NCI-H774 (cell line): ENCODE measurements at regions not wholly inside any gene's neighbourhood (a gene's known extent, or its start where the extent isn't known, plus 50 kb on each side); places are given as distances from the start of the nearest gene placed in this dataset.
A peak's percentile ranks its signal among the peaks of the same experiment; 100 is the strongest.
"Not testable (repeated sequence)": the region's sequence is repeated elsewhere in the genome, so short reads cannot be mapped to it uniquely, and the experiment has no call there.

Source experiments
- DNase-seq: peaks from one replicate; lab custom pipeline; 2025; lab: John Stamatoyannopoulos, UW

DNA sequence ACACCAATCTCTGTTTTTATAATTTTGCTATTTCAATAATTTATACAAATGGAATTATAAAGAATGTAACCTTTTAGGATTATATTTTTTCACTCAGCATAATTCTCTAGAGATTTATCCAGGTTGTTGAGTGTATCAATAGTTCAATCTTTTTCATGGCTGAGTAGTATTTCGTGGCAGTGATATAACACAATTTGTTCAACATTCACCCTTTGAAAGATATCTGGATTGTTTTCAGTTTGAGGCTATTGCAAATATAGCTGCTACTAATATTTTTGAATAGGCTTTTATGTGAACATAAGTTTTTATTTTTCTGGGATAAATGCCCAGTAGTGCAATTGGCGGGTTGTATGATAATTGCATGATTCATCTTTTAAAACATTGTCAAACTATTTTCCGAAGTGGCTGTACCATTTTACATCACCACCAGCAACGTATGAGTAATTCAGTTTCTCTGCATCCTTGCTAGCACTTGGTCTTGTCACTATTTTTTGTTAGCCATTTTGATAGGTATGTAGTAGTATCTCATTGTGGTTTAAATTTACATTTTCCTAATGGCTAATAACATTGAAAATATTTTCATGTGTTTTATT lies 55.6 kb upstream of the ABCD3 start:
- DNase-seq: no peak

DNA sequence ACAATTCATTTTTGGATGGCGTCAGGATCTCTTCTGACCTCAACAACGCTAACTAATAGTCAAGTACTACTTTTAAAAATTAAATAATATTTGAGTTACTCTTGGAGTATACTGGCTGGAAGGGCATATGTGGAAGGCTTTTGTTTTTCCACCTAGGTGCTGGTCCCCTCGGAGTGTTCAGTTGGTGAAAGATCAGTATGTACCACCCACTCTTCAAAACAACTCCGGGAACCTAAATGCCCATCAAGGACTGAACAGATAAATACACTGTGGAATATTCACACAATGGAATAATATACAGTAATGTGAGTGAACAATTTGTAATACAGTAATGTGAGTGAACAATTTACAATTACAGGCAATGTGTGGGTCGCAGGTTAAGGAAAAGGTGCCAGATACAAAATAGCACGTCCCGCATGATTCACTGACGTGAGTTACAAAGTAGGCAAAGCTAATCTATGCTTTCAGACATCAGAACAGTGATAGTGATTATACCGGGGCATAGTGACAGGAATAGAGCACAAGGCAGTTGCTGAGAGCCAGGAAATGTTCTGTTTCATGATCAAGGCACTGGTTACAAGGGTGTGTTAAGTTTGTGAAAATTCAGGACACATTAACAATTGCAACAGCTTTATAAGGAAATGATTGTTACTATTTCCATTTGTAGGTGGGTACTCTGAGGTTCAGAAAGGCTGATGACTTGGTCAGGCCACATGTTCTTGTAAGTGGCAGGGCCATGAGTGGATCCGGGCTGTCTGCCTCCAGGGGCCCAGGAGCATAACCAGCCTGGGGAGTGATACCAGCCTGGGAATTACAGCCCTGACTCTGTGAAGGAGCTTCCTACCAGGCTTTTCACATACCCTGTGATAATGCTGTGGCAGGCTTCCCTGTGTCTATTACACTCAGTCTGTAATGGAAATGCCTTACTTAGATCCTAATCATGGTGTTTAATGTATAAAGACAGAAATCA lies 59.3 kb upstream of the ABCD3 start:
- no peak for DNase-seq

DNA sequence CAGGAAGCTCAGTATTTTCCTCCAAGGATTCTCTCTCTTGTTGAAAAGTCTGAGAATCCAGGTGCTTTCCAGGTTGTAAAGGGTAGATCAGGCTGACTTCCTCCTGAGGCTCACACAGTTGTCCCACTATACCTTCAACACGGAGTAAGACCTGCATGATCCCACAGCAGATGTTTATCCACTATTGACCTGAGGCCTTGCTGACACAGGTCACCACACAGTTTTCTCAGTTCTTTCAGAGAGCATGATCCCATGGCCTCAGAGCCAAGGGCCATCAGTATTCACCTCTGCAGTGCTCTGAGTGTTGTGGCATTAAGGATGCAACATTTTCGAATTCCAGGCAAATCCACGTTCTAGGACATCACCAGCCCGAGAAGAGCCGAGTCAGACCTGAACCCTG lies 60.5 kb upstream of the ABCD3 start:
- DNase-seq: no peak

DNA sequence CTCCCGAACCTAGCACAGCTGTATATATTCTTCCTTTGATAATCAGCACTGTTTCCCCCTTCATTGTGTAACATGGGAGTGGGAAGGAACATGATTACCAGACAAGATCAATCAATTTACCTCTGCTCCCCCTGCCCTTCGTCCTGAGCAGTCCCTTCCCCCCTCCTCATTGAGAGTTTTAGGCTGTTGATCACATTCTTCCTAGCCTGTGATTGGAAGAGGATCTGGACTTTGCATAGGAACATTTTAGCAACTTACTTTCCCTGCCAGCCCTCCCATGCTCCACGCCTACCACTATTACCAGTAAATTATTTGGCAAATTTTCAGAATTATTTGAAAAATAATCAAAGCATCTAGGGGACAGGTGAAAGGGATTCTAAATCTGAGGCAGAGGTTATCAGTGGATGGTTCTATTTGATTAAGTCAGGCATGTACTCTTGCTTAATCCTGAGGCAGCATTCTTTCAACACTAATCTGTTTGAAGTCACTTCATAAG lies 62.7 kb upstream of the ABCD3 start:
- no peak for DNase-seq

DNA sequence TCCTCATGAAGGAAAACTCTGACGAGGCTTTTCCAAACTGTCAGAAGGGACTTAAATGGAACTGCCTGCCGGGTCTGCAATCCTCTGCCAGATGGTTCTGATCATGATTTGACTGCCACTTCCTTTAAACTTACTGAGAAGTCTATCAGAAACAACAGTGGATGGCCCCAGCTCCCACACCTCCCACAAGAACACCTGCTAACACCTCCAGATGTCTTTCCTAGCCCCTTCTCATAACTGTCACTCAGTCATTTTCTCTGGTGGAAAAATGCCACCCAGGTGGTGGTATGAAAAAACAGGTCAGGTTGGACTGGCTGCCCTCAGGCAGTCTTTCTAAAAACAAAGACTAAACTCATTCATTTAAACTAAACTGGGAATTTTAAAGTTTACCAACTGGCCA lies 66.7 kb upstream of the ABCD3 start:
- no peak for DNase-seq

DNA sequence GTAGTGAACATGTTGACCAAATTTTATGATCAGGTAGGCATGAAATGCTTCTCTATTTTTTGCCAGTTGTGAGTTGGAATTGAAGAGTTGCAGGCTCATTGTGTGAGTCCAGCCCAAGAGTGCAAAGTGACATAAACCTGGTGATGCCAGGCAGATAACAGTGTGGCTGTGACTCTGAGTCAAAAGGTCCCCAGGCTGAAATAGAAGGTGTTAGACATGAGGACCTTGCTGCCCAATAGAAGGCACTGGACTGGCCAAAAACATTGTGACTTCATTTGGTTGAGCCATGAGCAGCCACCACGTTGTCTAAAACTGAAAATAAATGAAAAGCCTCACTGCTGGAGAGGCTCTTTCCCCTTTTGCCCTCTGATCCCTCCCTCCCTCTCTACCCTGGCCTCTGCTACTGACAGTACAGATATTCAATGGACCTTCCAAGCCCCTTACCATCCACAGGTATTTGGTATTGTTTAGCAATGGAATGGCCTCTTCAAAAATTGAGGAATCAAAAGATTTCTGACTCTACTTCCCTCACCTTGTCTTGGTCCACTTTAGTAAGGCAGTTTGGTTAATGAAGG lies 67.8 kb upstream of the ABCD3 start:
- no peak for DNase-seq

DNA sequence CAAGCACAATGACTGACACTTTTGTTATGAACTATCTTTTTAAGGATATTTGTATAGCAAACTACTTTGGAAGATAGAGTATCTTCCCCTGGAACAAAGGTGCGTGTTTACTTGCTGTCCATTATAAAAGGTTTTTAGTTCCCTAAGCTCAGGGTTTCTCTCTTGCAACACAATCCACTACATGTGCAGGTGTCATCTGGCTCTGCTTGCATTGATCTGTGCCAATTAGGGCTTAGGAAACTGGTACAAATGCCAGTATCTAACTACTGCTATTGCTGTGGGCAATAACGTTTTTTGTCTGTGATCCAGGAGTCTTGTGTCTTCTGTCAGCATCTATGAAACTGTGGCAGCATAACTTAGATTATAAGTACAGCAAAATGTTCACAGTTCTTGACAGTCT lies 68.3 kb upstream of the ABCD3 start:
- no peak for DNase-seq

DNA sequence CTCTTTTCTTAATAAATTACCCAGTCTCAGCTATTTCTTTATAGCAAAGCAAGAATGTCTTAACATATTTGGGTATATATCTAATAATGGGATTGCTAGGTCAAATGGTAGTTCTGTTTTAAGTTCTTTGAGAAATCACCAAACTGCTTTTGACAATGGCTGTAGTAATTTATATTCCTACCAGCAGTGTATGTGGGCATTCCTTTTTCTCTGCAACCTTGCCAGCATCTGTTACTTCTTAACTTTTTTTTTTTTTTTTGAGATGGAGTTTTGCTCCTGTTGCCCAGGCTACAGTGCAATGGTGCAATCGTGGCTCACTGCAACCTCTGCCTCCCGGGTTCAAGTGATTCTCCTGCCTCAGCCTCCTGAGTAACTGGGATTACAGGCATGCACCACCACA lies 69.8 kb upstream of the ABCD3 start:
- DNase-seq: not testable (repeated sequence)

DNA sequence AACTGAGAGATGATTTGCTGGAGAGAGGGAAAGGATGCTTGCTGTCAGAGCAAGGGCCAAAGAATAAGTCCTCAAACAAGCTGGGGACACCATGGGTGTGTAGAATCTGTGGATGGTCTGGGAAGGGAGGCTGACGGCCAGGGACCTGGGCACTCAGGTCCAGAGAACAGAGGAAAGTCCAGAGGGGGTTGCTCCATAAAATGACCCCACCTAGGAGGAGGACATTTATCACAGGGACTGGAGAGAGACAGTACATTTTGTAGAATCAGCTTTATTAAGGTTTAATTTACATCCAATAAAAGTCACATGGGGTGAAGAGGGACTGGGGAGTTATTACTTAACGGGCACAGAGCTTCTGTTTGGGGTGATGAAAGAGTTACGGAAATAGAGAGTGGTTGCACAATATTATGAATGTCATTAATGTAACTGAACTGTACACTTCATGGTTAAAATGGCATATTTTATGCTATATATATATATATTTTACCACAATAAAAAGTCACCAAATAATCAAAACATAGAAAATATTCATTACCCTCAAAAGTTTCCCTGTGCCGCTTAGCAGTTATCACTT lies 73.0 kb upstream of the ABCD3 start:
- DNase-seq: no peak

DNA sequence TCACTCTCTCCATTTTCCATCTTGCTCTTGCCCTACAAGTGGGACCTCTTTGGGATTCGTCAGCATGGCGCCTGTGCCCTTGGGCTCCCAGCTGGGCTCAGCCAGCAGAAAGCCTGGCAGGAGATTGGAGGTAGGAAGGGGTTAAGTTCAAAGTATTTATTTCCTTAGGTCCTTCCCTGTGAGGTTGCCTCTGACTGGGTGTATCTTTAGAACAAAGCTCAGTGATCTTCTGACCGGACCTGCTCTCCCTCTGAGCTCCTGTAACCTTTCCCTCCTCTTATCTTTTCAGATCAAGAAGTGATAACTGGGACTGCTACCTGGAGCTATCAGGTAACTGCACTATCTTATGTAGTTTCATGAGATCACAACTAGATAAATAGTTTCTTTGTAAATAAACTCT lies 75.8 kb upstream of the ABCD3 start:
- DNase-seq: no peak

DNA sequence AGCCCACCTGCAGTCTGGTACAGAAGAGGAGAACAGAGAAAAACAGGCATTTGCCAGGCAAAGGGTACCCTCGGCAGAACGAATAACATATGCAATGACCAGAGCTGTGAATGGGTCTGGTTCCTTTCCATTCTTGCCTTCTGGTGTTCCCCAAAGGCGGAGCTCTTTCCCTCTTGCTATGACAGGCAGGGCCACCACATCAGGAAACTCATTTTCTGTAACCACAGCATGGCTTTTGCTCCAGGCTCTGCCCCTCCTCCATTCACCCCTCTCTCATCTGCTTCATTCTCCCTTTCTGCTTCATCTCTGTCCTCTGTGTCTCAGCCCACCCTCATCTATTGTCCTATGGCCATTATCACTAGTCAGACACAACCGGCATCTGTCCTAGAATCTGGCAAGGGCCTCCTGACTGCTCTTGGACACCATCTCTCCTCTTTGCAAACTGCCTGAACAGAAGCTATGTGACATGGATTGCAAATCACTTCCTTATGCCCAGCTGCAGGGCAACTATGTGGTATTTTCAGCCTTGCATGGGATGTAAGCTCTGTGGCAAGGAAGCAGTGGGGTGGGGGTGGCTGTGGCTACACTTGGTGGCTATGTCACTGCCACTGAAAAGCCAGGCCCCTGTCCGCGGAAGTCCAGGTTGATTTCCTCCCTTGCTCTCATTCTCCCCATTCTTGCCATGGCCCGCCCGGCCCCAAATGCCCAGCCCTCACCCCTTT lies 78.8 kb upstream of the ABCD3 start:
- no peak for DNase-seq

DNA sequence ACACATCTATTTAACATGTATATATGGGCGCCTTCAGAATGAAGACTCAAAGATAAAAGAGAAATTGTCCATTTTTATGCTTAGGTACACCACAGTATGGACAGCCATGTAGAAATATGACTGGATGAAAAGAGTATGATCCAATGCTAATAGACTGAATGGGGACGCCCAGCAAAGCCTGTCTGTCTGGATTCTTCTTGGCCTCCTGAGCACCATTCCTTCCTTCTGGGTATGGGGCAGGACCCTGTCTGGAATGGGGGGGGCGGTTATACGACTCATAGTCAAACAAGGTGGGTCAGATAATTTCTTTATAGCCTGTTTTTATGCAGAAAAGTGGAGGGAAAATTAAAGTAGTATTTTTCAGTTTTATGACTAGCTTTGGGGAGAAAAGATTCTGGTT lies 81.2 kb upstream of the ABCD3 start:
- no peak for DNase-seq

DNA sequence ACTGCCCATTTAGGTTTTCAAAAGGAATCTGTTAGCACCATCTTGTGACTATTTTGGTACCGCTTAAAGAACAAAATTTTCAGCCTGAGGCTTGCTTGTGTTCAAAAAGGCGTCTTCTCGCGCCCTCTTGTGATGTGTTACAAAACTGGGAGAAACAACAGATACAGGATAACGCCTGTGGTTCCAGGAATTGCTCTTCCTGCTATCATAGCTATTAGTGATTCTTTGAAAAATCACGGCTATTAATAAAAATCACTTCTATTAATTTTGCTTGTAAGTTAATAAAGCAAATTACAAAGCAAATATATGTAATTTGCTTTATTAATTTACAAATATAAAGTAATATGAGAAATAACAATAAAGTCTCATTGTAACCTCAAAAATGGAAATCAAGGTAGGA lies 82.2 kb upstream of the ABCD3 start:
- peak; percentile 87 for DNase-seq

DNA sequence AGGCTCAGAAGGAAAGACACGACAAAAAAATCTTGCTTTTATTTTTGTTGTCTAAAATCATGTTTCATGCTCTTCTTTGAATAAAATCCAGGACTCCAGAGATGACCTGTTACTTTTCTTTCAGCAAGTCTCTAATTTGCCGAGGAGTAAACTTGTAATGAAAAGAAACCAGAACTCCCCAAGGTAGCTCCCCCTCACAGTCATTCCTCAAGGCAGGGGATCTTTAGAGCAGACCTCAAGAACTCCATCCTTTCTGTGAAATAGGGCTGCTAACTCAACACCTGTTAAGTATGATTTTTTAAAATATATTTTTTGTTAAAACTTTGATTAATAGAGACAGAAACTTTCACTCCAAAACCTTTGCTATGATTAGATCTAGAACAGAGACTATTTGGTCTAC lies 82.7 kb upstream of the ABCD3 start:
- DNase-seq: no peak

DNA sequence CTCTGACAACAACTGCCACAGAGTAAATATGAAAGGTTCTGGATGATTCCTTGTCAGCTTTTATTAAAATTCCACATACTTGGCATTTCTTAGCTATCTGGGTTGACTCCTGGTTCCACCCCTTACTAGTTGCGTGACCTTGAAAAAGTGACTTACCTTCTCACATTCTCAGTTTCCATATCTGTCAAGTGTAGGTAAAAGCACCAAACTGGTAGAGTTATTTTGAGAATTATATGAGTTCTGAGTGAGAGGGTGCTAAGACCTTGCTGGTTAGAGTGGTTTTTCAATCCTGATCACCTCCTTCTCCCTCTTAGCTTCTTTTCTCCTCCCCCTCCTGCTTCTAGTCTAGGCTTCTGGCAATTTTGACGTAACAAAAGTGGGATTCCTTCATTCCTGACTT lies 83.4 kb upstream of the ABCD3 start:
- no peak for DNase-seq

DNA sequence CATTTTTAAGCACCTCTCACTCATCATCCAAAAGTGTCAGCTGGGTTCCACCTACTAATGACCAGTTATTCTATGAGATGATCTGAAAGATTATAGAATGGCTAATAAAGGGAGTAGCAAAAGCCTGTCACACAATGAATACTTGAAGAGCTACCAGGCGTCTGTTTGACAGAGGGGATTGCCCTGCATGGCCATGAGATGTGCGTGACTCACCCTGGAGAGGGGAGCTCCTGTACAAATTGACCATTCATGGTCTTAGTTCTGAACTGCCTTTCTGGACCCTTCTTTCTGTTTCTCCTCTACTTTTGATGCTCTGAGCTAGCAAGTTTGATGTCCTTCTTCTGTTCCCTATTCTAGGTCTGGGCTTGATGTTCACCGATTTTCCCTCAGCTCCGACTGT lies 85.2 kb upstream of the ABCD3 start:
- no peak for DNase-seq

DNA sequence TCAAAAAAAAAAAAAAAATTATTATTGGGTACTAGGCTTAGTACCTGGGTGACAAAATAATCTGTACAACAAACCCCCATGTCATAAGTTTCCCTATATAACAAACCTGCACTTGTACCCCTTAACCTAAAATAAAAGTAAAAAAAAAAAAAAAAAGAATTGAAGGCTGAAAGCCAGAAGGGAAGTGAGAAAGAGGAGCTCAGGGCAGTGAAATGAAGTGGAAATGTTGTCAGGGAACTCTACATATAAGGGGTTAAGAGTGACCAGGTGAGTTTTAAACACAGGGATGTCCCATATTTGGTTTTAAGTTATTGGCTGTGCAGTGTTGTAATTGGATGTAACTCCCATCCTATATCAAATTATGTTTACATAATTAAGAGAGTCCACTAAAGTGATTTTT lies 85.7 kb upstream of the ABCD3 start:
- no peak for DNase-seq

DNA sequence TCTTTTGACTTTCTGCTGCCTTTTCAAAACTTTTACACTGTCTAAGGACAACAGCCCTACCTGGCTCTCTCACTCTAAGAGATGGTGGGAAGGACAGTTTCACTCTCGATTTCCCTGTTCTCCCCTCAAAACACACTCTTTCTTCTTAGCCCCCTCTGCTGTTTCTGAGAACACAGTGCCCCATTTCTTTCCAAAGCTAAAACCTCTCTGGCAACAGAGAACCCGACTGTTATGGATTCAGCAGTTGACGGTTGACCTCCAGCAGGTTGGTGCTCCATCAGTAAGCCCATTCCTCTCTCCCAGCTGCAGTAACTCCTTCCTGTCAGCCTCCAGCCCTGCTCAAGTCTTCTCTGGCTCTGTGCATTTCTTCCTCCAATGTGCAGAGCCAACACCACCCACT lies 88.2 kb upstream of the ABCD3 start:
- DNase-seq: no peak

DNA sequence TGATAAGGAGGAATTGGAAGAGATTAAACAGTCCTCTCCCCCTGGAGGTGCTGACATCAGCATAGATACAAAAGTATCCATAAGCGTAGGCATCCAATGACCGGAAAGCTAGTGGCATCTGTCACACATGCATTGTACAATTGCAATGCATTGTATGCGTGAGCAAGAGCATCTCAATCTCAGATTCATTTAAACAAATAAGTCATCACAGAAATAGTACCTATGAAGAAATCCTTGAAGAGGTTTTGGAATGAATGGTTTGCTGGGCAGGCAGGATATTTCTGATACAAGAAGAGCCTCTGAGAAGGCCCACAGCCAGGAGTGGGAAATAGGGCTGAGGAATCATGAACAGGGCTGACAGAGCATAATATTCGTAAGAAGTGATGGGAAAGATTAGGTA lies 88.9 kb upstream of the ABCD3 start:
- no peak for DNase-seq

DNA sequence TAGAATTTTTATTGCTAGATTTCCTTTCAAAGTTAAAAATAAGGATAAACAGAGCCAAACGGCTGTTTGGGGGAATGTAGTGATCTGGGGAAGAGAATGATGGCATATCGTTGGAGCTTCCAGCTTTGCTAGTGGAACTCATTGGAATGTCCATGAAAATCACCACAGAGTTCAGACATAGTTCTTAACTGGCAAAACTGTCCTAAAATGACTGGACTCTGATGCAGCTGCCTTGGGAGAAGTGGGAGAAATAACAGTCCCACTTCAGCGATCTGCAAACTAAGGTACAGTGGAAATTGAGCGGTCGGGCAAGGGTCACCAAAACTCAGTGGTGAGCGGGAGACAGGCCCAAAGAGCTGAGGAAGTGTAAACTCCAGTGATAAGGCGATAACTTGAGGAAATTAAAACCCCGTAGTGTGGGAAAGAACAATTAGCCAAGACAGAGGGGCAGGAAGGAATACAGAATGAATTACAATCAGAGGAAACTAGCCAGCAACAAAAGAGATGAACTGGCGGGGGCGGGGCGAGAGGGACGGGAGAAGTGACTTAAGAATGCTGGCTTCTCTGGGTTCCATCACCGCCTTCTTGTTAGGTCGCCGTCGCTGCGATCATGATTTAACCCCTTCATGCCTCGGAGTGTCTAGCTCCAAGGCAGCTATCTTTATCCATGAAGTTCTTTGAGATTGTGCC lies 89.8 kb upstream of the ARHGAP29 start:
- no peak for DNase-seq

DNA sequence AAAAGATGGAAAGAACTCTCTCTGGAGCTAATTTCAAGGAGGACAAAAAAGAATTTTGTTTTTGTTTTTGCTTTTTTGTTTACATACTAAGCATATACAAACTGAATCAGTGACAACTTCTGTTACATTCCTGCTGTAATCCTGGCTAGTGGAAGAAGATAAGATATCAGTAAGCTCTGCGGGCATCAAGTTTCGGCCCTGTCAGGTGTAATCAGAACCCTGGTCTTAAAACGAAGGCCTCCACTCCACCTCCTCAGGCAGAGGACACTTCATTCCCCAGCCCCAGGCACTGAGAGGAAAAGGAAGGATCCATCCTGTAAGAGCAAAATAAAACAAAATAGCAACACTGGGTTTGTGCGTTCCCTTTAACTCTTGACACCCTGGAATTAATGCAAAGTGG lies 88.9 kb upstream of the ARHGAP29 start:
- no peak for DNase-seq
